Type B pancreatic cell (in vitro differentiated cells): ENCODE measurements at regions not wholly inside any gene's neighbourhood (a gene's known extent, or its start where the extent isn't known, plus 50 kb on each side); places are given as distances from the start of the nearest gene placed in this dataset.
A peak's percentile ranks its signal among the peaks of the same experiment; 100 is the strongest.
"Not testable (repeated sequence)": the region's sequence is repeated elsewhere in the genome, so short reads cannot be mapped to it uniquely, and the experiment has no call there.

ENCODE experiments used
- DNase-seq: peaks from one replicate; pipeline ENCODE4 v3.0.0; 2021; ENCODE audit warnings: mixed read lengths; ENCODE audit not compliant: unreplicated experiment; ENCODE audit errors: extremely low spot score
- H3K27ac Mint-ChIP-seq: 2 replicates; pipeline ENCODE4 v1.8.0; 2021; ENCODE audit warnings: mild to moderate bottlenecking, mixed read lengths
- H3K27me3 Mint-ChIP-seq: 2 replicates; pipeline ENCODE4 v1.8.0; 2021; ENCODE audit warnings: mixed read lengths
- H3K36me3 Mint-ChIP-seq: 2 replicates; pipeline ENCODE4 v1.8.0; 2021; ENCODE audit warnings: mixed read lengths
- H3K4me1 Mint-ChIP-seq: one replicate; pipeline ENCODE4 v1.8.0; 2021; ENCODE audit warnings: mixed read lengths; ENCODE audit not compliant: unreplicated experiment
- H3K4me3 Mint-ChIP-seq: 2 replicates; pipeline ENCODE4 v1.8.0; 2021; ENCODE audit warnings: mild to moderate bottlenecking, mixed read lengths
- H3K9me3 Mint-ChIP-seq: 2 replicates; pipeline ENCODE4 v1.8.0; 2021; ENCODE audit warnings: mixed read lengths
- CTCF ChIP-seq: fragments of 200-600 bp; sonication (generic); conservative IDR thresholded peaks from 2 replicates; pipeline ENCODE4 v1.5.0; 2021; ENCODE audit warnings: antibody characterized with exemption, mild to moderate bottlenecking

DNA sequence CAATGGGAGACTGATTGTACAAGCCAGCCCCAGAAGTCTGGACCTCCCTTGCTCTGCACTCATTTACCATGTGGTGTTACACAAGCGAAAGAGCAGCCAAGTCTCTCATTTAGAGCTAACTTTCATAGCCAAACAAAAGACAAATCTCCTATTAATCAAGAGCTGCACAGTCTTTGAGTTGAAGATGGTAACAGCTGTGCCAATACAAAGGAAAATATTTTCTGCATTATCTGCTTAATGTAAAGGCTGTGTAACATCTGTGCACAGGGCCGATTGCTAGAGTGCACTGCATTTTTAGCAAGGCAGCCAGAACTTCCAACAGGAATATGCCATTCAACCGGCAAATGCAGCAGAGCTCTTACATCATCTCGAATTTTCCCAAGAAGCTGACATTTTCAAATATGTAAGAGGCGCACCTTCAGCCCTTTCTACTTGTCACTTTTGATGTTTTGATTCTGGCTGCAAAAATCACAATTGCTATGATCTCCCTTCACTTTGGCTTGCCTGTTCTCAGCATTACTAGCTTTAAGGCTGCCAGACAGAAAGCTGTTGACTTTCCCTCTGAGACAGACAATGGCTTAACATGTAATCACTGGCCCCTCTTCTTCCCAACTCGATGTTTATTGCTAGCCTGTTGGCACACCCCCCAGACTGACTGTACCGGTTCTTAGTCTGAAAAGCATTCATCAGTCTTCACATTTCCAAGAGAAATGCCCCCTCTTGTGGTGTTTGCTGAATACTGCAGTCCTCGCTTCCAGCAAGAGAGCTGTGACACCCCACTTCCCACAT is 96.9 kb upstream of the TANK start:
- Mint-ChIP-seq H3K9me3 (no peaks in the 10 kb centered on the region), H3K4me3 (peak overlapping the region; percentile 44), H3K36me3 (no peaks in the 10 kb centered on the region), H3K27ac (peak overlapping the region; percentile 51), H3K4me1 (peaks cover 5% of the 10 kb centered on the region), H3K27me3 (no peaks in the 10 kb centered on the region)
- TF ChIP-seq CTCF, result peak; percentile 92
- peak; percentile 76 for DNase-seq

GRCh38 chr2:161063946-161064306 is 96.3 kb upstream of the TANK start:
- no peaks in the 10 kb centered on the region for H3K27me3 Mint-ChIP-seq
- H3K4me1 Mint-ChIP-seq, result peaks cover 5% of the 10 kb centered on the region
- no peaks in the 10 kb centered on the region for H3K9me3 Mint-ChIP-seq
- no peak for DNase-seq
- peak; percentile 43 for TF ChIP-seq CTCF
- no peaks in the 10 kb centered on the region for H3K36me3 Mint-ChIP-seq
- peak overlapping the region; percentile 51 for H3K27ac Mint-ChIP-seq
- H3K4me3 Mint-ChIP-seq, result no peak overlapping the region

DNA sequence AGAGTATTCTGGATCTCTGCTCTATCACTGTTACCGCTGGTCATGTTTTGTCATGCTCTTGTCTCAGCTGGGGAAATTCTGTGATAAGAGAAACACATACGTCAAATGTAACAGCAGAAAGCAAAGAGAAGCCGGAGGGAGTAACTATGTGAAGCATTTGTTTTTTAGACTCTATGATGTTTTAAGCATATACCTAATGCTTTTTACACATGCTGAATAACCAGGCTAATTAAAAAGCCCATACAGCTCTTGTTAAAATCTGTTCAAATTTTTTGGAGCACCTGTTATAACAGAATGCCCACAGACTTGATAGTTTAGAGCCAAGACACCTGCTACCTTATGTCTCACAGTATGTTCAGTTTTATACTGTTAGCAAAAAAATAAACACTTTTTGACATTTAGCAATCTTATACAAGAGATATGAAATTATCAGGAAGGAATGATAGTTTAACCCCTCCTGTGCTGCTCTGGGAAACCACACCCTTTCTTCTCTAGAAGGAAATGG is 92.3 kb upstream of the TANK start:
- Mint-ChIP-seq H3K9me3 (no peaks in the 10 kb centered on the region), H3K4me3 (no peak overlapping the region), H3K27me3 (no peaks in the 10 kb centered on the region), H3K27ac (no peak overlapping the region), H3K36me3 (no peaks in the 10 kb centered on the region), H3K4me1 (peaks cover 5% of the 10 kb centered on the region)
- no peak for TF ChIP-seq CTCF
- DNase-seq, result no peak

- Mint-ChIP-seq H3K27me3 (no peaks in the 10 kb centered on the region), H3K9me3 (no peaks in the 10 kb centered on the region), H3K4me3 (no peak overlapping the region), H3K36me3 (no peaks in the 10 kb centered on the region), H3K4me1 (peaks cover 2% of the 10 kb centered on the region), H3K27ac (no peak overlapping the region)
- DNase-seq, result no peak
- no peak for TF ChIP-seq CTCF
These were observed 91.6 kb upstream of the TANK start for GRCh38 chr2:161068670-161069069.

GRCh38 chr2:161070693-161071479 is 89.3 kb upstream of the TANK start:
- no peak for DNase-seq
- no peaks in the 10 kb centered on the region for H3K9me3 Mint-ChIP-seq
- H3K36me3 Mint-ChIP-seq, result no peaks in the 10 kb centered on the region
- no peak overlapping the region for H3K27ac Mint-ChIP-seq
- H3K4me1 Mint-ChIP-seq, result no peaks in the 10 kb centered on the region
- H3K27me3 Mint-ChIP-seq, result no peaks in the 10 kb centered on the region
- TF ChIP-seq CTCF, result no peak
- H3K4me3 Mint-ChIP-seq, result no peak overlapping the region

- not testable (repeated sequence) for H3K4me1 Mint-ChIP-seq, H3K9me3 Mint-ChIP-seq, DNase-seq, H3K27ac Mint-ChIP-seq, H3K36me3 Mint-ChIP-seq, H3K4me3 Mint-ChIP-seq, H3K27me3 Mint-ChIP-seq
These were observed 87.8 kb upstream of the TANK start for GRCh38 chr2:161072436-161072835.
